DND-41 (cell line): ENCODE measurements at regions not wholly inside any gene's neighbourhood (a gene's known extent, or its start where the extent isn't known, plus 50 kb on each side); places are given as distances from the start of the nearest gene placed in this dataset.

ENCODE experiments used
- ATAC-seq: fragments of 200-7000 bp; cut with Tn5 transposase; 3 replicates; pipeline ENCODE4 v1.9.1; 2021; ENCODE audit warnings: low read depth; ENCODE audit not compliant: insufficient read depth
- DNase-seq: peaks from one replicate; pipeline ENCODE4 v3.0.0-alpha.2; 2020
- H2AFZ ChIP-seq: 2 replicates; pipeline ENCODE4 v1.6.0; 2012; ENCODE audit warnings: low read depth, low read length
- H3K27ac ChIP-seq: 2 replicates; pipeline ENCODE4 v1.5.1; 2012; ENCODE audit warnings: low read length, inconsistent platforms
- H3K27me3 ChIP-seq: fragments of 200-600 bp; sonication (generic); 2 replicates; pipeline ENCODE4 v1.6.0; 2012; ENCODE audit warnings: low read length, mild to moderate bottlenecking, inconsistent platforms; ENCODE audit not compliant: insufficient read depth, poor library complexity
- H3K36me3 ChIP-seq: 2 replicates; pipeline ENCODE4 v1.5.1; 2012; ENCODE audit warnings: low read length, inconsistent platforms; ENCODE audit not compliant: insufficient read depth
- H3K4me1 ChIP-seq: 2 replicates; pipeline ENCODE4 v1.5.1; 2012; ENCODE audit warnings: mild to moderate bottlenecking, low read length; ENCODE audit not compliant: insufficient read depth
- H3K4me2 ChIP-seq: 2 replicates; pipeline ENCODE4 v1.6.0; 2012; ENCODE audit warnings: mild to moderate bottlenecking, moderate library complexity, low read length, inconsistent platforms; ENCODE audit not compliant: insufficient read depth
- H3K4me3 ChIP-seq, 2 experiments: fragments of 200-600 bp in 1 of 2; shearing (Covaris generic) in 1 of 2; 2 replicates each; pipeline ENCODE4 v1.5.1; 2012 to 2016; ENCODE audit warnings: inconsistent platforms in 2 of 2, low read length in 2 of 2, mild to moderate bottlenecking in 2 of 2, low read depth in 1 of 2, moderate library complexity in 1 of 2
- H3K79me2 ChIP-seq: 2 replicates; pipeline ENCODE4 v1.6.0; 2012; ENCODE audit warnings: low read length, inconsistent platforms; ENCODE audit not compliant: insufficient read depth
- H3K9ac ChIP-seq: 2 replicates; pipeline ENCODE4 v1.6.0; 2012; ENCODE audit warnings: low read depth, mild to moderate bottlenecking, inconsistent platforms, low read length, moderate library complexity
- H3K9me3 ChIP-seq: 2 replicates; pipeline ENCODE4 v1.5.1; 2012; ENCODE audit warnings: low read length, moderate library complexity, mild to moderate bottlenecking, inconsistent platforms; ENCODE audit not compliant: insufficient read depth, severe bottlenecking
- H4K20me1 ChIP-seq: 2 replicates; pipeline ENCODE4 v1.6.0; 2012; ENCODE audit warnings: low read length; ENCODE audit not compliant: insufficient read depth
- CTCF ChIP-seq: IDR thresholded peaks from 2 replicates; pipeline ENCODE4 v1.5.1; 2012; ENCODE audit warnings: borderline replicate concordance, low read length, moderate library complexity, mild to moderate bottlenecking; ENCODE audit not compliant: poor library complexity, severe bottlenecking; ENCODE audit errors: extremely low read depth
- EZH2 ChIP-seq: IDR thresholded peaks from 3 replicates; pipeline ENCODE4 v1.6.1; 2012; ENCODE audit warnings: borderline replicate concordance, low read depth, mild to moderate bottlenecking, moderate library complexity, low read length, inconsistent platforms; ENCODE audit not compliant: severe bottlenecking

- TF ChIP-seq CTCF = no peak
- TF ChIP-seq EZH2 = no peak
- no peak for DNase-seq
- no peak overlapping the region for H3K4me3 ChIP-seq
- no peak overlapping the region for H3K27ac ChIP-seq
- no peak overlapping the region for H3K9ac ChIP-seq
- no peaks in the 10 kb centered on the region for H3K79me2 ChIP-seq
- no peaks in the 10 kb centered on the region for H3K9me3 ChIP-seq
- ATAC-seq = no peak
- no peaks in the 10 kb centered on the region for H4K20me1 ChIP-seq
- H3K4me1 ChIP-seq = no peaks in the 10 kb centered on the region
- no peaks in the 10 kb centered on the region for H3K36me3 ChIP-seq
- no peak overlapping the region for H2AFZ ChIP-seq
- H3K27me3 ChIP-seq = no peaks in the 10 kb centered on the region
- H3K4me2 ChIP-seq = no peak overlapping the region
These were observed 86.8 kb upstream of the PARP11 start for GRCh38 chr12:3959799-3960560.

GRCh38 chr12:3958534-3958933 is 85.3 kb upstream of the PARP11 start:
- no peak for TF ChIP-seq EZH2
- no peak for TF ChIP-seq CTCF
- Histone ChIP-seq H3K4me3 (no peak overlapping the region), H3K4me2 (no peak overlapping the region), H3K27ac (no peak overlapping the region), H3K9me3 (no peaks in the 10 kb centered on the region), H3K79me2 (no peaks in the 10 kb centered on the region), H3K27me3 (no peaks in the 10 kb centered on the region), H3K9ac (no peak overlapping the region), H2AFZ (no peak overlapping the region), H3K36me3 (no peaks in the 10 kb centered on the region), H3K4me1 (no peaks in the 10 kb centered on the region), H4K20me1 (no peaks in the 10 kb centered on the region)
- ATAC-seq (no peak), DNase-seq (no peak)

GRCh38 chr12:3951380-3952135 is 78.4 kb upstream of the PARP11 start:
- H3K79me2 ChIP-seq = no peaks in the 10 kb centered on the region
- ATAC-seq = no peak
- H3K27ac ChIP-seq = no peak overlapping the region
- TF ChIP-seq CTCF (no peak), EZH2 (no peak)
- H3K9ac ChIP-seq = no peak overlapping the region
- no peaks in the 10 kb centered on the region for H4K20me1 ChIP-seq
- DNase-seq = no peak
- no peak overlapping the region for H2AFZ ChIP-seq
- H3K4me2 ChIP-seq = no peak overlapping the region
- H3K4me3 ChIP-seq = no peak overlapping the region
- H3K36me3 ChIP-seq = no peaks in the 10 kb centered on the region
- H3K9me3 ChIP-seq = no peaks in the 10 kb centered on the region
- no peaks in the 10 kb centered on the region; the same call in 1 of the 2 replicates for H3K4me1 ChIP-seq
- H3K27me3 ChIP-seq = no peaks in the 10 kb centered on the region
